Epithelial cell of esophagus (primary cell): ENCODE measurements at regions not wholly inside any gene's neighbourhood (a gene's known extent, or its start where the extent isn't known, plus 50 kb on each side); places are given as distances from the start of the nearest gene placed in this dataset.

Source experiments
- DNase-seq: peaks from one replicate; pipeline ENCODE4 v3.0.0; 2010; ENCODE audit warnings: low read depth
- H3K4me3 ChIP-seq: 2 replicates; pipeline ENCODE4 v1.5.1; 2011; ENCODE audit warnings: mild to moderate bottlenecking, low read length, control low read depth
- TF ChIP-seq, protein P1 (sequence below): IDR thresholded peaks from 2 replicates; pipeline ENCODE4 v1.5.1; 2011; ENCODE audit warnings: low read depth, mild to moderate bottlenecking, low read length, control low read depth, inconsistent platforms; ENCODE audit not compliant: insufficient read depth; ENCODE audit errors: missing control alignments

DNA sequence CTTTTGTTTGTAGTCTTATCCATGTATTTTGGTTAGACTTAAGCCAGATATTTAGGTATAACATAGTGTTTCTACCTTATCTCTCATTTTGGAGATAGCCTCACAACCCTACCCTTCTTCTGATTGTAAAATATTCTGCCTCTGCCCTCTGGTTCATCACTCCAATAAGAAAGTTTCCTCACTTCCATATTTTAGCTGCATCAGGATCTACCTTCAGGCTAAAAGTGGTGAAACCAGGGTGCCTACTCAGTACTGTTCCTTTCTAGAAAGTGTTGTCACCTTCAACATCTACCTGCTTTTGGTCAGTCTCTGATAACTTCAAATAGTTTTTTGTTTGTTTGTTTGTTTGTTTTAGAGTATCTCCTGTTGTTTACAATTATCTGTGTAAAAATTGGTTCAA, 294.6 kb downstream of the ANXA1 start:
- no peak for DNase-seq
- TF ChIP-seq, protein P1, sequence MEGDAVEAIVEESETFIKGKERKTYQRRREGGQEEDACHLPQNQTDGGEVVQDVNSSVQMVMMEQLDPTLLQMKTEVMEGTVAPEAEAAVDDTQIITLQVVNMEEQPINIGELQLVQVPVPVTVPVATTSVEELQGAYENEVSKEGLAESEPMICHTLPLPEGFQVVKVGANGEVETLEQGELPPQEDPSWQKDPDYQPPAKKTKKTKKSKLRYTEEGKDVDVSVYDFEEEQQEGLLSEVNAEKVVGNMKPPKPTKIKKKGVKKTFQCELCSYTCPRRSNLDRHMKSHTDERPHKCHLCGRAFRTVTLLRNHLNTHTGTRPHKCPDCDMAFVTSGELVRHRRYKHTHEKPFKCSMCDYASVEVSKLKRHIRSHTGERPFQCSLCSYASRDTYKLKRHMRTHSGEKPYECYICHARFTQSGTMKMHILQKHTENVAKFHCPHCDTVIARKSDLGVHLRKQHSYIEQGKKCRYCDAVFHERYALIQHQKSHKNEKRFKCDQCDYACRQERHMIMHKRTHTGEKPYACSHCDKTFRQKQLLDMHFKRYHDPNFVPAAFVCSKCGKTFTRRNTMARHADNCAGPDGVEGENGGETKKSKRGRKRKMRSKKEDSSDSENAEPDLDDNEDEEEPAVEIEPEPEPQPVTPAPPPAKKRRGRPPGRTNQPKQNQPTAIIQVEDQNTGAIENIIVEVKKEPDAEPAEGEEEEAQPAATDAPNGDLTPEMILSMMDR, result no peak
- no peak overlapping the region for H3K4me3 ChIP-seq

DNA sequence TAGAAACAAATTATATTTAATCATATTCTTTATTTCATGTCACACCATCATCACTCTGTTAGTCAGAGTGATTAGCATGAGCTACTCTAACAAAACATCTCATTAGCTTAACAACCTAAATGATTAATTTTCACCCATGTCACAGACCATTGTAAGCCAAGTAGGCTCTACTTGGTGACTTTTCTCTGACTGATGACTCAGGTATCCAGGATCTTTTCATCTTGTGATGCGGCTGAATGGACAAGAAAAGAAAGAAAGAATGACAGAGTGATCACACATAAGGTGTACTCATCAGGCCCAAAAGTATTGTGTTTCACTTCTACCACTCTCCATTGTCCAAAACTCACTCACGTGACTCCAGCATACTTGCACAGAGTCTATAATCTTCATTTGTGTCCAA, 299.3 kb downstream of the ANXA1 start:
- peak; percentile 46 for DNase-seq
- TF ChIP-seq, protein P1, result no peak
- H3K4me3 ChIP-seq, result no peak overlapping the region

DNA sequence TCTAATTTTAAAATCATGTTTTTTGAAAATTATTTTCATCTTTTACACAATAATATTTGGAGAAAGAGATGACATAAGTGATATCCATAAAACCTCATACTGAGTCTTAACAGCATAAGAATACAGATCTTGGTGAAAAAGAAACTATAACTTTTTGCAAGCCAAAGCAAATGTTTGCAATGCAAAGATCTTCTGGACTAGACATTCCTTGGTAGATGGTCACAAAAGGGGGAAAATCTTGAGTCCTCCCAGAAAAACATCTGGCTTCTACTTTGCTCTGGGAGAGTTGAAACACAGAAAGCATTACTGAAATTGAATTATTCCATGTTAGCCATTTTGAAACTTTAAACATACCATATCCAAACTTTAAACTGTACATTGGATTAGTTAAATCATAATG, 308.2 kb downstream of the ANXA1 start:
- no peak for DNase-seq
- TF ChIP-seq, protein P1, result no peak
- H3K4me3 ChIP-seq, result no peak overlapping the region

DNA sequence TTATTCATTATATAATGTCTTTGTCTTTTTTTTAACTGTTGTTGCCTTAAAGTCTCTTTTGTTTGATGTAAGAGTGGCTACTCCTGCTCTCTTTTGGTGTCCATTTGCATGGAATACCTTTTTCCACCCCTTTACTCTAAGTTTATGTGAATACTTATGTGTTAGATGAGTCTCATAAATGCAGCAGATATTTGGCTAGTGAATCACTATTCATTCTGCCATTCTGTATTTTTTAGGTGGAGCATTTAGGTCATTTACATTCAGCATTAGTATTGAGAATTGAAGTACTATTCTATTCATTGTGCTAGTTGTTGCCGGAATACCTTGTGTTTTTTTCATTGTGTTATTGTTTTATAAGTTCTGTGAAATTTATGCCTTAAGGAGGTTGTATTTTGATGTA, 317.1 kb downstream of the ANXA1 start:
- TF ChIP-seq, protein P1, result no peak
- H3K4me3 ChIP-seq, result no peak overlapping the region
- DNase-seq, result no peak

DNA sequence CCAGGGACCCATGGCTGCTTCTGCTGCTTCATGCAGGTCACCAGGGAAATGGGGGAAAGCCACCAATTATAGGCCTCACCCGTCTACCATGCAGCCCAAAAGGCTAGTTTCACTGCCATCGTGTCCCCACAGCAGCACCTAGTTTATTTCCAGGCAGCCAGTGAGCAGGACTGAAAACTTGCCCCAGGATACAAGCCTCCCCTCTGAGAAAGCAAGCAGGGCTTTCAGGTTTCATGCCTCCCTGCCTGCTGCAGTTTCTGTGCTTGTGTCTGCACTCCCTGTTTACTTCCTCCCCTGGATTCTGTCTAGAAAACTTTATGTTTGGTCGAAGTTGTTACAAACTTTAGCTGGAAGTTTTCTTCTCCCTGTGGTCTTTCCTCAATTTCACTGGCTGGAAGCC, 319.1 kb downstream of the ANXA1 start:
- DNase-seq, result no peak
- TF ChIP-seq, protein P1, result no peak
- no peak overlapping the region for H3K4me3 ChIP-seq

DNA sequence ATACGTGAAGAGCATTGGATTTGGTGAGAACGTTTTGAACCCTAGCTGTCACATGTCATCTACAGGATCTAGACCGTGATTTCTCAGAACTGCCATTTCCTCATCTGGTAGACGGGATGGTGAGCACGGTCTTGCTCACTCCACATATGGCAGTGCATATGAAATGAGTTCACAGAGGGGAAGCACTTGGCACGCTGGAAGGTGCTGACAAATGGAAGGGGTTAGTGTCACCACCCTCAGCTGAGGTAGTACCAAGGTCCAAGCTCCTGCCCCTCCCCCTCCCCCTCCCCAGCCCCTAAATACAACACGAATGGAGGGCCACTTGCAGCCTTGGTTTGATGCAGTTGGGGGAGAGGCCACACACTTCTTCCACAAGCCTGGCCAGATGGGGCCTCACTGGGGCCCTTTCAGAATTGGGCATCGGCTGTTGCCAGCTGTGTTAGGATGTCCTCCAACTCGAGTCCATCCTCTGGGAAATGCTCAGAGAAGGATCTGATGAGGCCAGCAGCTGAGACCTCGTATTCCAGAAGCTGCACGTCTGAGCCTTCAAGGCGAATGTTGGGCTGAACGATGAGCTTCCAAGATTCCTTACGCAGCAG, 322.4 kb downstream of the ANXA1 start:
- TF ChIP-seq, protein P1, result no peak
- no peak overlapping the region for H3K4me3 ChIP-seq
- no peak for DNase-seq

DNA sequence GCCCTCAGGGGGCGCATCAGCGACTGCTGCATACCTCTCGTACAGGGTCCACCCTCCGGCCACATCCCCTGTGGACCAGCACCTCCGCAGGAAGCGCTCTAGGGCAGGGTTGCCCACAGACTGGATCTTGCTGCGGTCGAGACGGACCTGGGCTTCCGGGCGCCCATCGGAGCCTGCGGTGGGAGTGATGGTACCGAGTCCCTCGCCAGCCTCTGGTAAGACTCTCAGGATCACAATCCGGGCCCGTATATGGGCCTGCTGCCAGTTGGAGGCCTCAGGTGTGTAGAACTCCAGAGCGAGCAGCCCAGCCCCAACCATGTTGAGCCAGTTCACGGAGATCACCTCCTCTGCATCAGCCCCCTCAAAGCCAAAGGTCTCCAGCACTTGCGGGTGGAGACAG, 323.0 kb downstream of the ANXA1 start:
- DNase-seq, result no peak
- no peak overlapping the region for H3K4me3 ChIP-seq
- TF ChIP-seq, protein P1, result no peak
